Pancreas (tissue), 10 donors: ENCODE measurements at regions not wholly inside any gene's neighbourhood (a gene's known extent, or its start where the extent isn't known, plus 50 kb on each side); places are given as distances from the start of the nearest gene placed in this dataset.

ENCODE experiments used
- ATAC-seq, 4 donors: fragments of 200-7000 bp; cut with Tn5 transposase; one replicate each; pipeline versions ENCODE4 v1.8.0 to v1.9.1; 2020; ENCODE audit warnings: mild to moderate bottlenecking in 4 of 4, moderate library complexity in 4 of 4
- DNase-seq, 6 donors: peaks; one replicate each; pipeline ENCODE4 v3.0.0-alpha.2; 2020
- FAIRE-seq: peaks from 2 replicates; lab custom pipeline; 2012; peaks lifted over from hg19 to GRCh38; lab: Jason Lieb, UNC
- H3K27ac ChIP-seq, 4 donors: fragments of 200-600 bp; sonication (generic); 1 replicate in 3 of 4; 2 replicates in 1 of 4; pipeline versions ENCODE4 v1.5.0 to v1.8.0; 2020
- H3K27me3 ChIP-seq, 4 donors: fragments of 200-600 bp; one replicate each; pipeline ENCODE4 v1.8.0; 2021
- H3K36me3 ChIP-seq, 3 donors: fragments of 200-600 bp; sonication (generic) in 1 of 3; one replicate each; pipeline versions ENCODE4 v1.5.0 to v1.8.0; 2020 to 2021
- H3K4me1 ChIP-seq, 3 donors: fragments of 200-600 bp; one replicate each; pipeline ENCODE4 v1.8.0; 2021
- H3K4me3 ChIP-seq, 4 donors: fragments of 200-600 bp; sonication (generic) in 2 of 4; one replicate each; pipeline versions ENCODE4 v1.5.0 to v1.8.0; 2020 to 2021
- H3K9me3 ChIP-seq, 4 donors: fragments of 200-600 bp; one replicate each; pipeline ENCODE4 v1.8.0; 2021
- CTCF ChIP-seq, 4 donors: fragments of 200-600 bp; sonication (generic) in 3 of 4; IDR thresholded peaks; one replicate each; pipeline versions ENCODE4 v1.5.0 to v1.8.0; 2021; ENCODE audit warnings: antibody characterized with exemption in 4 of 4
- WGBS, 2 donors: extraction: QIAGEN DNeasy Blood & Tissue Kit; methylation state at CpG; one replicate each; pipeline ENCODE4 v1.1.7; 2013; 5-methylcytosine and 5-hydroxymethylcytosine counted together
- intact Hi-C, 3 donors: fragments of 100-400 bp; cut with DNase I; formaldehyde crosslinking; loops; one replicate each; pipeline versions ENCODE4 v1.11.1 to v1.14.2; 2022
- donor health status: healthy with polysubstance abuse.
- donor health status: DM: no; HTN: no; CAD: no; lungs with moderate emphysema.
- donor health status: DM: no; HTN: no; CAD: no.
- donor health status: control.
- donor health status: control.
- donor health status: Bipolar disorder and iron deficiency.
- donor health status: DM: yes; HTN: yes; CAD: no.
- donor health status: DM: no; HTN: no; CAD: no.
- donor health status: DM: no; HTN: no; CAD: no.
- donor health status: DM: yes; HTN: yes; CAD: no.

GRCh38 chr12:11564984-11565651, 84.4 kb upstream of the ETV6 start:
- intact Hi-C loops = no loop called here
- 78 to 87% methylated on average over 7 of the region's 7 CpGs for WGBS, 2 donors
- Histone ChIP-seq H3K9me3 (no peaks in the 10 kb centered on the region), H3K4me1 (no peaks in the 10 kb centered on the region), H3K4me3 (no peak overlapping the region), H3K27ac (no peak overlapping the region), H3K36me3 (no peaks in the 10 kb centered on the region), H3K27me3 (no peaks in the 10 kb centered on the region)
- FAIRE-seq (no peak), ATAC-seq (no peak), DNase-seq (no peak)
- no peak for TF ChIP-seq CTCF (IDR thresholded peaks at IDR 0.05)

- WGBS, 2 donors = 81 to 84% methylated on average over 2 of the region's 2 CpGs
Observed at GRCh38 chr12:11565752-11566151, 83.7 kb upstream of the ETV6 start.

GRCh38 chr12:11568155-11568761, 81.2 kb upstream of the ETV6 start:
- WGBS, 2 donors = 92 to 93% methylated on average over 3 of the region's 3 CpGs
- Histone ChIP-seq H3K36me3 (no peaks in the 10 kb centered on the region), H3K4me3 (no peak overlapping the region), H3K27me3 (no peaks in the 10 kb centered on the region), H3K4me1 (no peaks in the 10 kb centered on the region), H3K9me3 (no peaks in the 10 kb centered on the region), H3K27ac (no peak overlapping the region)
- ATAC-seq = no peak
- no peak for DNase-seq
- no peak for FAIRE-seq
- intact Hi-C loops = no loop called here
- TF ChIP-seq CTCF (IDR thresholded peaks at IDR 0.05) = no peak

More at GRCh38 chr12:11565752-11566151, 83.7 kb upstream of the ETV6 start:
- no peaks in the 10 kb centered on the region for H3K27me3 ChIP-seq
- no peaks in the 10 kb centered on the region for H3K9me3 ChIP-seq
- no peaks in the 10 kb centered on the region for H3K4me1 ChIP-seq
- no peak for TF ChIP-seq CTCF (IDR thresholded peaks at IDR 0.05)
- H3K4me3 ChIP-seq = no peak overlapping the region
- no peak for FAIRE-seq
- ATAC-seq = no peak
- no peak overlapping the region for H3K27ac ChIP-seq
- DNase-seq = no peak
- H3K36me3 ChIP-seq = no peaks in the 10 kb centered on the region
- intact Hi-C loops = no loop called here

- Histone ChIP-seq H3K27ac (no peak overlapping the region), H3K4me1 (no peaks in the 10 kb centered on the region), H3K36me3 (no peaks in the 10 kb centered on the region), H3K9me3 (no peaks in the 10 kb centered on the region), H3K27me3 (no peaks in the 10 kb centered on the region), H3K4me3 (no peak overlapping the region)
- no peak for ATAC-seq
- TF ChIP-seq CTCF (IDR thresholded peaks at IDR 0.05) = no peak
- intact Hi-C loops = no loop called here
- FAIRE-seq = no peak
- no peak for DNase-seq
- 90 to 94% methylated on average over 8 of the region's 8 CpGs for WGBS, 2 donors
Observed at GRCh38 chr12:11568762-11569478, 80.6 kb upstream of the ETV6 start.
